ENCODE measurements at regions not wholly inside any gene's neighbourhood (a gene's known extent, or its start where the extent isn't known, plus 50 kb on each side); places are given as distances from the start of the nearest gene placed in this dataset.

DNA sequence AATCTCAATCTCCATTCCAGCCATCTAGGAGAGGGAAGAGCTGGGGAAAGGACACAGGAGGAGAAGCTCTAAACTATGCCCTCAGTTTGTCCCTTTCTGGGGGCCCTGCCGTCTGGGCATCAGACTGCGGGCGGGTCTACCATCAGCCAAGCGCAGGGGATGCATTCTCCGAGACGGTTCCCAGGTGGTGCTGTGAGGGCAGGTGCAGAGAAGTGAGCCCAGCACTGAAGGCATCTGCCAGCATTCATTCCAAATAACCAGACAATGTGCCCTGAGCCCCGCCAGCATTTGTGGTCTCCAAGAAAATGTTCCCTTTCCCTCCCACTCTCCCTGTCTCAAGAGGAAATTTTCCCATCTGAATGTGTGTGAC is 265.7 kb downstream of the XXYLT1 start:
- no peak for TF ChIP-seq NFYB (CRISPR knock-in tag; IDR thresholded peaks at IDR 0.05)
- no peak for TF ChIP-seq KDM1A (CRISPR knock-in tag; IDR thresholded peaks at IDR 0.05)
- TF ChIP-seq ZNF510 (CRISPR knock-in tag; IDR thresholded peaks at IDR 0.05; ENCODE audit: low read depth): no peak
- TF ChIP-seq RAD51 (IDR thresholded peaks at IDR 0.05; ENCODE audit: borderline replicate concordance): no peak
- no peak for TF ChIP-seq ZNF468 (CRISPR knock-in tag; IDR thresholded peaks at IDR 0.05)
